ENCODE measurements at regions not wholly inside any gene's neighbourhood (a gene's known extent, or its start where the extent isn't known, plus 50 kb on each side); places are given as distances from the start of the nearest gene placed in this dataset.

DNA sequence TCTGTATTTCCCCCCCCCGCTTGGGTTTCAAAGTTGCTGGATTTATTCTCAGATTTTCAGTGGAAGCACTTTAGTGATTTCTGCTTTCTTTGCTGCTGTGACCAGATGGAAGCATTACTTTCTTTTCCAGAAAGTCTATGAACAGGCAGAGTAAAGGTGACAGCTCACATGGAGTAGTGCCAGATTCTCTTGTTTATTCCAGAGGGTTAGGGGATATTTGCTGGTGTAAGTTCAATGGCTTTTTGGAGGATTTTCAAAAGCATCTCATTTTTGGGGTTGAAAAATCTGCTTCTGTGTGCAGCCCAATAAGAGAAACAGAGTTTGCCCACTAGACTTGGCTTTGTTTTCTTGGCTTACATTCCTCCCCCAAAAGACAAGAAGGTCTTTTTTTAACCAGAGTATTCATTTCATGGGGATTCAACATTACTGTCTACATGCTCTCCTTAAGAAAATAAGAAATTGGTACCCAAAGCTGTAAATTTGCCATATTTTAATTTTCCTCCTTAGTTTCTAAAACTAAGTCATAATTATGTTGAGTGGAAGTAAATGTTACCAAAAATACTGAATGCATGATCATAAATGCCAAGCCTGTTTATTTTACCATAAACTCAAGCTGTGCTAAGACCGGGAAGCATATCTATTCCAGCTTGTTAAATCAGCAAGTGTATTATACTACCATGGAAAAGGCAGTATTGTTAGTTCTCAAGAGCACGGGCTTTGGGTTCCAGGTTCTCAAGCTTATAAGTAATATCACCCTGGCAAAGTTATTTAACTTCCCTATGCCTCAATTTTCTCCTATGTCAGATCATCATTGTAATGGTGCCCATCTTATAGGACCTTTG is 557.2 kb downstream of the CPS1 start:
- TF ChIP-seq POLR2A (IDR thresholded peaks at IDR 0.05; ENCODE audit: extremely low read depth, insufficient read length) (no peak), MYC (IDR thresholded peaks at IDR 0.05; ENCODE audit: low read depth, low read length) (no peak)
- TF ChIP-seq, protein P1, sequence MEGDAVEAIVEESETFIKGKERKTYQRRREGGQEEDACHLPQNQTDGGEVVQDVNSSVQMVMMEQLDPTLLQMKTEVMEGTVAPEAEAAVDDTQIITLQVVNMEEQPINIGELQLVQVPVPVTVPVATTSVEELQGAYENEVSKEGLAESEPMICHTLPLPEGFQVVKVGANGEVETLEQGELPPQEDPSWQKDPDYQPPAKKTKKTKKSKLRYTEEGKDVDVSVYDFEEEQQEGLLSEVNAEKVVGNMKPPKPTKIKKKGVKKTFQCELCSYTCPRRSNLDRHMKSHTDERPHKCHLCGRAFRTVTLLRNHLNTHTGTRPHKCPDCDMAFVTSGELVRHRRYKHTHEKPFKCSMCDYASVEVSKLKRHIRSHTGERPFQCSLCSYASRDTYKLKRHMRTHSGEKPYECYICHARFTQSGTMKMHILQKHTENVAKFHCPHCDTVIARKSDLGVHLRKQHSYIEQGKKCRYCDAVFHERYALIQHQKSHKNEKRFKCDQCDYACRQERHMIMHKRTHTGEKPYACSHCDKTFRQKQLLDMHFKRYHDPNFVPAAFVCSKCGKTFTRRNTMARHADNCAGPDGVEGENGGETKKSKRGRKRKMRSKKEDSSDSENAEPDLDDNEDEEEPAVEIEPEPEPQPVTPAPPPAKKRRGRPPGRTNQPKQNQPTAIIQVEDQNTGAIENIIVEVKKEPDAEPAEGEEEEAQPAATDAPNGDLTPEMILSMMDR (IDR thresholded peaks at IDR 0.05; ENCODE audit: low read depth, low read length) = no peak
- TF ChIP-seq, protein P2, sequence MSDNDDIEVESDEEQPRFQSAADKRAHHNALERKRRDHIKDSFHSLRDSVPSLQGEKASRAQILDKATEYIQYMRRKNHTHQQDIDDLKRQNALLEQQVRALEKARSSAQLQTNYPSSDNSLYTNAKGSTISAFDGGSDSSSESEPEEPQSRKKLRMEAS (IDR thresholded peaks at IDR 0.05; ENCODE audit: low read depth, low read length) = no peak

All from NB4 (cell line).